BLaER1 (cell line): ENCODE measurements at regions not wholly inside any gene's neighbourhood (a gene's known extent, or its start where the extent isn't known, plus 50 kb on each side); places are given as distances from the start of the nearest gene placed in this dataset.

Source experiments
- H3K27ac ChIP-seq: shearing (Covaris generic); formaldehyde crosslinking; 2 replicates; pipeline ENCODE4 v1.8.1; 2022
- H3K27me3 ChIP-seq: shearing (Covaris generic); formaldehyde crosslinking; 2 replicates; pipeline ENCODE4 v1.8.1; 2022
- H3K36me3 ChIP-seq: shearing (Covaris generic); formaldehyde crosslinking; 2 replicates; pipeline ENCODE4 v1.8.1; 2022
- H3K4me1 ChIP-seq: shearing (Covaris generic); formaldehyde crosslinking; 2 replicates; pipeline ENCODE4 v1.8.1; 2022
- H3K4me2 ChIP-seq: shearing (Covaris generic); formaldehyde crosslinking; 2 replicates; pipeline ENCODE4 v1.8.1; 2022
- H3K4me3 ChIP-seq: shearing (Covaris generic); formaldehyde crosslinking; 2 replicates; pipeline ENCODE4 v1.8.1; 2022
- H3K9ac ChIP-seq: shearing (Covaris generic); formaldehyde crosslinking; 2 replicates; pipeline ENCODE4 v1.8.1; 2022
- H3K9me3 ChIP-seq: shearing (Covaris generic); formaldehyde crosslinking; 2 replicates; pipeline ENCODE4 v1.8.1; 2022
- H4K20me1 ChIP-seq: shearing (Covaris generic); formaldehyde crosslinking; 2 replicates; pipeline ENCODE4 v1.8.1; 2022
- Cebpa-rat ChIP-seq: shearing (Covaris generic); IDR thresholded peaks from 2 replicates; pipeline ENCODE4 v1.8.1; 2022

DNA sequence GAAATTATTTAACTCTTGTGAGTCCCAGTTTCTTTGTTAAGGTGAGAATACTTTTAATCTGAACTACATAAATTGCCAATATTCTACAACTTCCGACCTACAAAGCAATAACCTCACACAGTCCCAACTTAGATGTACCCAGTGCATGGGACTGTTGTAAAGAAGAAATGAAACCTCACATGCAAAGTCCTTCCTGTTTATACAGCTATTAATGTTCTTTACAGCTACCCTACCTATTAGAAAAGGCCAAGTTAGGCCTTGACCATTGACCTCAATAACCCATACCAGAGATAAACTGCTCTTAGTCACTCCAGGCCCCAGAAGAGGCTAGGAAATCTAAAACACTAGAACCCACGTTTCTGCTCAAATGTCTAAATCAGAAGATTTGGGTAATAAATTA, 920.1 kb upstream of the TENM3 start:
- H3K36me3 ChIP-seq: no peaks in the 10 kb centered on the region
- TF ChIP-seq Cebpa-rat: no peak
- H3K27ac ChIP-seq: no peak overlapping the region
- no peak overlapping the region for H3K4me3 ChIP-seq
- no peaks in the 10 kb centered on the region for H3K27me3 ChIP-seq
- no peak overlapping the region for H3K9ac ChIP-seq
- H3K4me1 ChIP-seq: no peaks in the 10 kb centered on the region
- no peak overlapping the region for H3K4me2 ChIP-seq
- no peaks in the 10 kb centered on the region for H4K20me1 ChIP-seq
- H3K9me3 ChIP-seq: peaks cover under 1% of the 10 kb centered on the region; the same call in 1 of the 2 replicates

- Histone ChIP-seq H3K4me3 (no peak overlapping the region), H3K4me2 (no peak overlapping the region)
Observed at GRCh38 chr4:181330654-181331201, 912.5 kb upstream of the TENM3 start.

DNA sequence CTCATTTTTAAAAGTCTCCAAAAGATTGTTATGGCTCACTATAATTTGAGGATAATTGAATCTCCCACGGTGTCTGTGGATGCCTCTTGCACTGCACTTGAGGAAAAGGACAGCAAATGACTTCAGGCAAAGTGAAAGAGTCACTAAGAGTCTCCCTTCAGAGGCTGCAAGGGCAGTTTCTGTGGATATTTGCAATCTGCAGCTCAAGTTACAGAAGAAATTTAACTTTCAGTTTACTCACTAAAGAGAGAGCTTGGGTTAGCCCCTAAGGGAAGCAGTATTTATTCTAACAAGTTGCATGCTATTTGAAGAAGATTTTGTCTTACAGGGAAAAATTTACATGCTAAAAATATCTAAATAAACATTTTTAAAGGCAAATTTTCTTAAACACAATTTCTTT, 912.0 kb upstream of the TENM3 start:
- no peak for TF ChIP-seq Cebpa-rat
- H3K9me3 ChIP-seq: peaks cover 6% of the 10 kb centered on the region
- H3K4me1 ChIP-seq: no peaks in the 10 kb centered on the region
- no peak overlapping the region for H3K4me2 ChIP-seq
- H3K4me3 ChIP-seq: no peak overlapping the region
- no peak overlapping the region for H3K27ac ChIP-seq
- no peak overlapping the region for H3K9ac ChIP-seq
- no peaks in the 10 kb centered on the region for H4K20me1 ChIP-seq
- H3K36me3 ChIP-seq: no peaks in the 10 kb centered on the region
- H3K27me3 ChIP-seq: no peaks in the 10 kb centered on the region

More at GRCh38 chr4:181330654-181331201, 912.5 kb upstream of the TENM3 start:
- Histone ChIP-seq H3K4me1 (no peaks in the 10 kb centered on the region), H4K20me1 (no peaks in the 10 kb centered on the region), H3K9me3 (peaks cover 6% of the 10 kb centered on the region), H3K27ac (no peak overlapping the region), H3K36me3 (no peaks in the 10 kb centered on the region), H3K9ac (no peak overlapping the region), H3K27me3 (no peaks in the 10 kb centered on the region)
- TF ChIP-seq Cebpa-rat: no peak

DNA sequence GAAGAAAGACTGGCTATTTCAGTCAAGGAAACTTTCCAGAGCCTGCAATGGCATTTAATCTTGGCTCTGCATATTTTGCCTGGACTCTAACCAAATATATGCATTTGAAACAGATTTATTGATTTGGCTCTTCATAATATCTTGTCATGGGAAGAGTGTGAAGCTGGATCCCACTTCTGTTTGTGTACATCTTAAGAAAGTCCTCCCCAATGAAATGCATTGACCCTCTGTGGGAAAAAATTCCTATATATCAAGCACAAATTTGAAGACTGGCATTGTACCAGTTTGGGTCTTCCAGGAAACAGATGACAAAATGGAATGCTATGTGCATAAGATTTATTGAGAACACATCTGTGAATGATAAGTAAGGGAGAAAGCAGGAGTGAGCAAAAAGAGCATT, 897.3 kb upstream of the TENM3 start:
- Histone ChIP-seq H3K9ac (no peak overlapping the region), H3K4me1 (no peaks in the 10 kb centered on the region)

DNA sequence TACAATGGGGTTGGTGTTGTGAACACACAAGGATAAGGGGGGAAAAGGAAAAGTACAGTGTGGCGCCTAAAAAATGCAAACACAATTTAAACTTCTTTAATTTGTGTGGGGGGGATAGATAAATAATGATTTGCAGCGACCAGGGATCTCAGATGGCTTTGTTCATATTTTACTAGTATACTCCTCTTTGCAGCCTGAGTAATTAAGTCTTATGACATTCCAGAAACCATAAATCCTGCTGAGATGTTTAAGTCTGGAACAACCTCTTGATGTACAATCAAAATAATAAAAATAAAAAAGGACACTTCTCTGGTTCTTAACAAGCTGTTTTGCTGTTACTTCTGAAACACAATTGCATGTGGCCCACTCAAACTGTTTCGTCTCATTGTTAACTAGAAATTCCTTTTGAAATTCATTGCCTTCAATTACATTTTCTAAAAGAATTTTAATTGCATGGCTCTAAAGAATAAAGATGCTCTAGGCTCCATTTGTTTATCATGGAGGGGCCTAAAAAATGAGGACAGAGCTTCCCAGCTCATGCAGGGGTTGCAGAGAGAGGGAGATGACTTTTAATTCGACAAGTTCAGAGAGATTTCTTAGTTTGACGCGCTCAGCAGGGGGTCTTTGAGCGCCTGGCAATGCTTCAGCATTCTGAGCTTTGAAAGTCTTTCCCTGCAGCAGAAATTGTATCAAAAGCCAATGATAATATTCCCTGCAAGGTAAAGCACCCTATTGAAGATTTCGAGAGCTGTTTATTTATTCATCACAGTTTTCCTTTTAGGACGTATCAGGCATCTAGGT, 892.4 kb upstream of the TENM3 start:
- Histone ChIP-seq H3K27me3 (no peaks in the 10 kb centered on the region), H3K9me3 (no peaks in the 10 kb centered on the region), H3K27ac (no peak overlapping the region), H3K9ac (no peak overlapping the region), H3K4me1 (no peaks in the 10 kb centered on the region), H3K4me2 (no peak overlapping the region), H3K36me3 (no peaks in the 10 kb centered on the region), H4K20me1 (no peaks in the 10 kb centered on the region), H3K4me3 (no peak overlapping the region)
- TF ChIP-seq Cebpa-rat: no peak

More for the DNA sequence above, 897.3 kb upstream of the TENM3 start:
- no peak overlapping the region for H3K4me2 ChIP-seq
- no peak overlapping the region for H3K4me3 ChIP-seq
- H4K20me1 ChIP-seq: no peaks in the 10 kb centered on the region
- no peaks in the 10 kb centered on the region for H3K27me3 ChIP-seq
- no peak overlapping the region for H3K27ac ChIP-seq
- TF ChIP-seq Cebpa-rat: no peak
- H3K9me3 ChIP-seq: 0 out of 2 replicates have a peak, but pooled peaks cover 7% of the 10 kb centered on the region
- no peaks in the 10 kb centered on the region for H3K36me3 ChIP-seq

DNA sequence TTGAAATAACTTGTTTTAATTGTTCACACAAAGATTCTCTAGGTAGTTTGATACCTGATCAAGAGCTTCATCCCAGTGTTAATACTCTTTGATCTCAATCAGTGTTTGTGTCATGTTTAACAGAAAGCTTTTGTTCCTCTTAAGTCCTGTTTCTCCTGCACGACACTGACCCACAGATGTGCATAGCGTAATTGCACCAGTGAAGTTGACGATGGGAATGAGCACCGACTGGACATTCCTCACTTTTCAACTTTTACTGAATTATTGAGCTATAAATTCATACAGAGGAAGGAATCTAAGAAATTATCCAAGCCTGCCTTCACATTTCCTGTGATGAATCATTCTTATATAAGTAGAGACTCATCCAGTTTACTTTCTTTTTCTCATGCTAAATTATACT, 878.7 kb upstream of the TENM3 start:
- no peak for TF ChIP-seq Cebpa-rat
- Histone ChIP-seq H3K9me3 (peaks cover 12% of the 10 kb centered on the region), H3K36me3 (no peaks in the 10 kb centered on the region), H3K4me2 (peak overlapping the region; percentile 14; the same call in 1 of the 2 replicates), H4K20me1 (no peaks in the 10 kb centered on the region), H3K4me3 (no peak overlapping the region), H3K4me1 (peaks cover 39% of the 10 kb centered on the region), H3K27me3 (no peaks in the 10 kb centered on the region), H3K9ac (no peak overlapping the region), H3K27ac (no peak overlapping the region)

DNA sequence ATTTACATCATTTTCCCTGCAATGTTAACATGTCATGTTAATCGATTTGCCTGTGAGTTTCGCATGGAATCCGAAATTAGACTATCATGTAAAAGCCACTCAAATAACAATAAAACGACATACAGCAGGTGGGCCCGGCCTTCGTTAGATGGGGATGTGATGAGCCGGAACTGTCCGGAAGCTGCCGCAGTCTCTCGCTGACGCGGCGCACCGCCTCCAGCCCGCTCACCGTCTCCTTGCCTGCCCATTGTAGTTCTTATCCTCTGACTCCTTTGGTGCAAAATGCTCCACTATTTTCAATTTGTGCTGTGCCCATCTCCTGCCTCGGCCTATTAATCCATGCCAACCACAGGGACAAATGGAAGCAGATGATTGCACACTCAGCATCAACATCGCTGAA, 877.5 kb upstream of the TENM3 start:
- Histone ChIP-seq H3K9ac (no peak overlapping the region), H3K4me3 (no peak overlapping the region), H3K4me2 (no peak overlapping the region), H3K27ac (no peak overlapping the region), H4K20me1 (no peaks in the 10 kb centered on the region), H3K4me1 (peaks cover 27% of the 10 kb centered on the region), H3K36me3 (no peaks in the 10 kb centered on the region), H3K9me3 (peaks cover 12% of the 10 kb centered on the region), H3K27me3 (no peaks in the 10 kb centered on the region)
- TF ChIP-seq Cebpa-rat: no peak

DNA sequence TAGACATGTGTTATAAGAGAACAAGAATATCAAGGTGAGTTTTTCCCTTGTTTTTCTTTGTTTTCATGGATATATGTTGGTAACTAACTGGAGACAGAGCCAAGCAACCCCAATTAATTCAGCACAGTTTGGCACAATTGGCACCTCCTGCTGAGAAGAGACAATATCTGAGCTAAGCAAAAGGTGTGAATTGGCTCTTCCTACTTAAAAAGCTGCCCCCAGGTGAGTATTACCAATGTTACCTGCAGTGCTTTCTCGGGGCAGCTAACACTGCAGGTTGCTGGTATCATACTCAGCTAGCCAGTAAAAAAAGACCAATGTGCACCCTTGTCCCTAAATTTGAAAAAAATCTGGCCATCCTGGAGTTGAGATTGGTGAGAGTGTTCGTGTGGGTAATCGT, 871.2 kb upstream of the TENM3 start:
- no peaks in the 10 kb centered on the region for H3K9me3 ChIP-seq
- peaks cover 5% of the 10 kb centered on the region; the same call in 1 of the 2 replicates for H3K4me1 ChIP-seq
- H3K27ac ChIP-seq: no peak overlapping the region
- TF ChIP-seq Cebpa-rat: no peak
- H4K20me1 ChIP-seq: no peaks in the 10 kb centered on the region
- no peak overlapping the region for H3K4me2 ChIP-seq
- no peaks in the 10 kb centered on the region for H3K27me3 ChIP-seq
- no peak overlapping the region for H3K9ac ChIP-seq
- no peaks in the 10 kb centered on the region for H3K36me3 ChIP-seq
- H3K4me3 ChIP-seq: no peak overlapping the region

GRCh38 chr4:181376058-181376457, 867.1 kb upstream of the TENM3 start:
- Histone ChIP-seq H3K27ac (no peak overlapping the region), H3K9ac (no peak overlapping the region), H3K36me3 (no peaks in the 10 kb centered on the region), H3K4me1 (no peaks in the 10 kb centered on the region), H4K20me1 (no peaks in the 10 kb centered on the region), H3K4me3 (no peak overlapping the region), H3K27me3 (no peaks in the 10 kb centered on the region), H3K4me2 (no peak overlapping the region), H3K9me3 (peaks cover under 1% of the 10 kb centered on the region; the same call in 1 of the 2 replicates)
- no peak for TF ChIP-seq Cebpa-rat

GRCh38 chr4:181388061-181388460, 855.1 kb upstream of the TENM3 start:
- Histone ChIP-seq H3K9me3 (no peaks in the 10 kb centered on the region), H3K27ac (no peak overlapping the region), H3K36me3 (no peaks in the 10 kb centered on the region), H3K9ac (no peak overlapping the region), H3K4me1 (no peaks in the 10 kb centered on the region), H3K4me3 (no peak overlapping the region), H4K20me1 (no peaks in the 10 kb centered on the region), H3K27me3 (no peaks in the 10 kb centered on the region), H3K4me2 (no peak overlapping the region)
- no peak for TF ChIP-seq Cebpa-rat
